Kasumi-1 (cell line): ENCODE measurements at regions not wholly inside any gene's neighbourhood (a gene's known extent, or its start where the extent isn't known, plus 50 kb on each side); places are given as distances from the start of the nearest gene placed in this dataset.
"Not testable (repeated sequence)": the region's sequence is repeated elsewhere in the genome, so short reads cannot be mapped to it uniquely, and the experiment has no call there.

Source experiments
- DNase-seq, 2 experiments: peaks; one replicate each; lab custom pipeline; 2025; lab: John Stamatoyannopoulos, UW

GRCh38 chr5:121485999-121486398 lies 365.7 kb upstream of the FTMT start:
- DNase-seq = not testable (repeated sequence)

- DNase-seq = peak in 1 of 2 experiments; percentile 19
Measured at GRCh38 chr5:121489972-121490371, 361.7 kb upstream of the FTMT start.

GRCh38 chr5:121497176-121497575 lies 354.5 kb upstream of the FTMT start:
- DNase-seq = no peak

GRCh38 chr5:121500310-121500709 lies 351.4 kb upstream of the FTMT start:
- DNase-seq = no peak

- DNase-seq = no peak
Measured at GRCh38 chr5:121503111-121503840, 348.4 kb upstream of the FTMT start.

GRCh38 chr5:121516997-121517396 lies 334.7 kb upstream of the FTMT start:
- no peak for DNase-seq

GRCh38 chr5:121525706-121526105 lies 326.0 kb upstream of the FTMT start:
- DNase-seq = no peak

- DNase-seq = no peak
Measured at GRCh38 chr5:121526908-121527307, 324.8 kb upstream of the FTMT start.

GRCh38 chr5:121533814-121534213 lies 317.9 kb upstream of the FTMT start:
- DNase-seq = no peak

- no peak for DNase-seq
Measured at GRCh38 chr5:121550989-121551388, 300.7 kb upstream of the FTMT start.

- DNase-seq = no peak
Measured at GRCh38 chr5:121559832-121560231, 291.9 kb upstream of the FTMT start.

- DNase-seq = no peak
Measured at GRCh38 chr5:121572061-121572460, 279.6 kb upstream of the FTMT start.

GRCh38 chr5:121573721-121574382 lies 277.8 kb upstream of the FTMT start:
- no peak for DNase-seq

GRCh38 chr5:121581588-121581987 lies 270.1 kb upstream of the FTMT start:
- DNase-seq = no peak

- DNase-seq = no peak
Measured at GRCh38 chr5:121596882-121597281, 254.8 kb upstream of the FTMT start.

- no peak for DNase-seq
Measured at GRCh38 chr5:121608826-121609225, 242.9 kb upstream of the FTMT start.

GRCh38 chr5:121624035-121624434 lies 227.6 kb upstream of the FTMT start:
- DNase-seq = no peak

GRCh38 chr5:121628783-121629182 lies 222.9 kb upstream of the FTMT start:
- peak; percentile 12 to 16 for DNase-seq

- no peak for DNase-seq
Measured at GRCh38 chr5:121630402-121630801, 221.3 kb upstream of the FTMT start.

GRCh38 chr5:121634946-121635345 lies 216.7 kb upstream of the FTMT start:
- no peak for DNase-seq

GRCh38 chr5:121638126-121638525 lies 213.6 kb upstream of the FTMT start:
- no peak for DNase-seq

GRCh38 chr5:121640298-121640697 lies 211.4 kb upstream of the FTMT start:
- DNase-seq = no peak

GRCh38 chr5:121658221-121658620 lies 193.5 kb upstream of the FTMT start:
- DNase-seq = no peak

- no peak for DNase-seq
Measured at GRCh38 chr5:121660142-121660541, 191.5 kb upstream of the FTMT start.
